Brain microvascular endothelial cell (primary cell): ENCODE measurements at regions not wholly inside any gene's neighbourhood (a gene's known extent, or its start where the extent isn't known, plus 50 kb on each side); places are given as distances from the start of the nearest gene placed in this dataset.

Experiments
- DNase-seq: peaks from one replicate; pipeline ENCODE4 v3.0.0-alpha.2; 2020
- H3K27ac ChIP-seq: fragments of 250-450 bp; sonication (Bioruptor Pico); 2 replicates; pipeline ENCODE4 v1.5.1; 2020; ENCODE audit warnings: mild to moderate bottlenecking, moderate library complexity
- H3K27me3 ChIP-seq: fragments of 250-450 bp; sonication (Bioruptor Pico); replicated peaks from 2 replicates; pipeline ENCODE4 v1.5.1; 2020; ENCODE audit warnings: mild to moderate bottlenecking
- H3K36me3 ChIP-seq: fragments of 250-450 bp; sonication (Bioruptor Pico); replicated peaks from 2 replicates; pipeline ENCODE4 v1.5.1; 2020; ENCODE audit warnings: mild to moderate bottlenecking
- H3K4me3 ChIP-seq: 2 replicates; pipeline ENCODE4 v1.5.1; 2011; ENCODE audit warnings: low read depth, mild to moderate bottlenecking, control low read depth, low read length, moderate library complexity
- in situ Hi-C: cut with HindIII; loops from 2 replicates; pipeline ENCODE4 v1.10.0; 2017; ENCODE audit warnings: low sequenced_read_pairs, low pct_ligation_motif_present
- TF ChIP-seq, protein P1 (sequence below): IDR thresholded peaks from 2 replicates; pipeline ENCODE4 v1.5.1; 2011; ENCODE audit warnings: low read depth, mild to moderate bottlenecking, moderate library complexity, low read length, control low read depth, inconsistent platforms; ENCODE audit errors: missing control alignments

GRCh38 chr2:59806486-59806885 is 747.0 kb downstream of the BCL11A start:
- no peak for DNase-seq

GRCh38 chr2:59804732-59805131 is 748.7 kb downstream of the BCL11A start:
- no peaks in the 10 kb centered on the region for H3K27me3 ChIP-seq
- in situ Hi-C loops, result no loop called here
- H3K4me3 ChIP-seq, result no peak overlapping the region
- no peak overlapping the region for H3K27ac ChIP-seq
- H3K36me3 ChIP-seq, result no peaks in the 10 kb centered on the region
- TF ChIP-seq, protein P1, sequence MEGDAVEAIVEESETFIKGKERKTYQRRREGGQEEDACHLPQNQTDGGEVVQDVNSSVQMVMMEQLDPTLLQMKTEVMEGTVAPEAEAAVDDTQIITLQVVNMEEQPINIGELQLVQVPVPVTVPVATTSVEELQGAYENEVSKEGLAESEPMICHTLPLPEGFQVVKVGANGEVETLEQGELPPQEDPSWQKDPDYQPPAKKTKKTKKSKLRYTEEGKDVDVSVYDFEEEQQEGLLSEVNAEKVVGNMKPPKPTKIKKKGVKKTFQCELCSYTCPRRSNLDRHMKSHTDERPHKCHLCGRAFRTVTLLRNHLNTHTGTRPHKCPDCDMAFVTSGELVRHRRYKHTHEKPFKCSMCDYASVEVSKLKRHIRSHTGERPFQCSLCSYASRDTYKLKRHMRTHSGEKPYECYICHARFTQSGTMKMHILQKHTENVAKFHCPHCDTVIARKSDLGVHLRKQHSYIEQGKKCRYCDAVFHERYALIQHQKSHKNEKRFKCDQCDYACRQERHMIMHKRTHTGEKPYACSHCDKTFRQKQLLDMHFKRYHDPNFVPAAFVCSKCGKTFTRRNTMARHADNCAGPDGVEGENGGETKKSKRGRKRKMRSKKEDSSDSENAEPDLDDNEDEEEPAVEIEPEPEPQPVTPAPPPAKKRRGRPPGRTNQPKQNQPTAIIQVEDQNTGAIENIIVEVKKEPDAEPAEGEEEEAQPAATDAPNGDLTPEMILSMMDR, result no peak
- DNase-seq, result no peak

More at GRCh38 chr2:59806486-59806885, 747.0 kb downstream of the BCL11A start:
- Histone ChIP-seq H3K27ac (no peak overlapping the region), H3K36me3 (no peaks in the 10 kb centered on the region), H3K4me3 (no peak overlapping the region), H3K27me3 (no peaks in the 10 kb centered on the region)
- TF ChIP-seq, protein P1, result no peak
- in situ Hi-C loops, result no loop called here

GRCh38 chr2:59803586-59803985 is 749.9 kb downstream of the BCL11A start:
- in situ Hi-C loops, result no loop called here
- no peak for DNase-seq
- Histone ChIP-seq H3K27ac (no peak overlapping the region), H3K4me3 (no peak overlapping the region), H3K27me3 (no peaks in the 10 kb centered on the region), H3K36me3 (no peaks in the 10 kb centered on the region)
- TF ChIP-seq, protein P1, result no peak

DNA sequence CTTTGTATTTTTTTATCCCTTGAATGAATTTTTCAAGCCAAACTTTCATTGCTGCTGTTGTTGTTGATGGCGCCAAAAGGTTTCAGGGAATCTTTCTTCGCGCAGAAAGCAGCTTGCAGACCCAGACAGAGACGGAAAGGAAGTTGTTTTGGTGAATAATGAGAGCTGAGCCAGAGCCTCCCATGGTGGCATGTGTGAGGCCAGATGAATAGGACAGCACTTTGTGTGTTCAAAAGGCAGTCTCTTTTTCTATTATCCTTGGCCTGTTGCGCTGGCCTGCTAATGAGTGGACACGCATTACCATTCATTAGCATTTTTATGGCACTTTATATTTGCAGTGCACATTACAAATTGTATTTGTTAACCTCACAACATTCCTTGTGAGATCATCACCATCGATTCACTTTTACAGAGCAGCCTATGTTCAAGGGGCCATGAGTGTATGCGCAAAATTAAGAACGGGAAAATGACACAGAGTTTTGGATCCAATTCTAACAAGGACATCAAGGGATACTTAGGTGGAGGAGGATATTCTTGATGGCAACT is 754.7 kb downstream of the BCL11A start:
- TF ChIP-seq, protein P1, result no peak
- in situ Hi-C loops, result no loop called here
- no peak for DNase-seq

GRCh38 chr2:59791004-59791618 is 762.3 kb downstream of the BCL11A start:
- in situ Hi-C loops, result no loop called here
- H3K36me3 ChIP-seq, result no peaks in the 10 kb centered on the region
- H3K27me3 ChIP-seq, result no peaks in the 10 kb centered on the region
- DNase-seq, result no peak
- H3K27ac ChIP-seq, result no peak overlapping the region
- H3K4me3 ChIP-seq, result no peak overlapping the region
- TF ChIP-seq, protein P1, result no peak

More for the DNA sequence above, 754.7 kb downstream of the BCL11A start:
- Histone ChIP-seq H3K27me3 (no peaks in the 10 kb centered on the region), H3K4me3 (no peak overlapping the region), H3K27ac (no peak overlapping the region), H3K36me3 (no peaks in the 10 kb centered on the region)
